Esophagus squamous epithelium (tissue), 4 donors: ENCODE measurements at regions not wholly inside any gene's neighbourhood (a gene's known extent, or its start where the extent isn't known, plus 50 kb on each side); places are given as distances from the start of the nearest gene placed in this dataset.

Experiments
- CTCF ChIP-seq, 6 experiments: fragments of 450-650 bp in 4 of 6; fragments of 200-600 bp in 2 of 6; sonication (generic) in 2 of 6; IDR thresholded peaks; one replicate each; pipeline ENCODE4 v1.5.1; 2016 to 2019; ENCODE audit warnings: antibody characterized with exemption in 6 of 6, mild to moderate bottlenecking in 4 of 6, moderate library complexity in 4 of 6
- POLR2A ChIP-seq, 4 donors: fragments of 450-650 bp; IDR thresholded peaks; one replicate each; pipeline ENCODE4 v1.6.1; 2017; ENCODE audit warnings: antibody characterized with exemption in 4 of 4, mild to moderate bottlenecking in 4 of 4, moderate library complexity in 3 of 4

- no peak for TF ChIP-seq CTCF (IDR thresholded peaks at IDR 0.05)
- TF ChIP-seq POLR2A (IDR thresholded peaks at IDR 0.05): no peak
These were observed 71.4 kb upstream of the DAP start for GRCh38 chr5:10832421-10832820.
